Mucosa of descending colon (tissue), 3 donors: ENCODE measurements at regions not wholly inside any gene's neighbourhood (a gene's known extent, or its start where the extent isn't known, plus 50 kb on each side); places are given as distances from the start of the nearest gene placed in this dataset.

Experiments used
- ATAC-seq: fragments of 200-7000 bp; cut with Tn5 transposase; one replicate; pipeline ENCODE4 v1.9.1; 2020; ENCODE audit warnings: mild to moderate bottlenecking, moderate library complexity
- DNase-seq, 3 donors: peaks; one replicate each; pipeline ENCODE4 v3.0.0-alpha.2; 2020
- H3K36me3 ChIP-seq: fragments of 200-600 bp; one replicate; pipeline ENCODE4 v1.8.0; 2021; ENCODE audit warnings: low read depth, mild to moderate bottlenecking
- H3K4me1 ChIP-seq: fragments of 200-600 bp; one replicate; pipeline ENCODE4 v1.8.0; 2021; ENCODE audit warnings: low read depth, mild to moderate bottlenecking
- H3K4me3 ChIP-seq: fragments of 200-600 bp; one replicate; pipeline ENCODE4 v1.8.0; 2021; ENCODE audit warnings: mild to moderate bottlenecking
- H3K9me3 ChIP-seq: fragments of 200-600 bp; one replicate; pipeline ENCODE4 v1.8.0; 2021; ENCODE audit warnings: mild to moderate bottlenecking
- intact Hi-C, 2 donors: fragments of 100-400 bp; cut with DNase I in 1 of 2; cut with micrococcal nuclease in 1 of 2; formaldehyde crosslinking; loops; one replicate each; pipeline versions ENCODE4 v1.11.0 to v1.11.1; 2022; cut with DNase I, micrococcal nuclease
- TF ChIP-seq, protein P1 (sequence below): fragments of 200-600 bp; IDR thresholded peaks from one replicate; pipeline ENCODE4 v1.8.0; 2022; ENCODE audit warnings: antibody characterized with exemption, mild to moderate bottlenecking
- donor health status: DM: no; HTN: no; CAD: no; lungs with moderate emphysema.
- donor health status: DM: no; HTN: no; CAD: no.
- donor health status: DM: no; HTN: yes; CAD: no.

DNA sequence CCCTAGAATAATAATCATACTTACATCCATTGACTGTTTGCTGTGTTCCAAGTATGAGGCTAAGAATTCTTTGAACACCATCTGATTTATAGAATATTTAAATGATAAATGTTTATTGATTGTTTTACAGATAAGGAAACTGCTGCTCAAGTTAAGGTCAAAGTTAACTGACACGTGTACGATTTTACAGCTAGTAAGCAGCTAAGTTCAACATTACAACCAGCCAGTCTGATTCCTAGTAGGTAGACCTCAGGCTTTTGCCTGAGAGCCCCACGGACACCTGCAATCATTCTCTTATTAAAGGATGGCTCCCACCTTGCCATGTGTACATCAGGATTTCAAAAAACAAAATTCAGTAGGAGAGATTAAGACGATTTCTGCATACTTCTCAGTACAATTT, 141.9 kb downstream of the SPRY2 start:
- Histone ChIP-seq H3K36me3 (peaks cover 2% of the 10 kb centered on the region), H3K4me1 (no peaks in the 10 kb centered on the region), H3K9me3 (no peaks in the 10 kb centered on the region), H3K4me3 (no peak overlapping the region)
- no peak for DNase-seq
- no peak for ATAC-seq
- TF ChIP-seq, protein P1, sequence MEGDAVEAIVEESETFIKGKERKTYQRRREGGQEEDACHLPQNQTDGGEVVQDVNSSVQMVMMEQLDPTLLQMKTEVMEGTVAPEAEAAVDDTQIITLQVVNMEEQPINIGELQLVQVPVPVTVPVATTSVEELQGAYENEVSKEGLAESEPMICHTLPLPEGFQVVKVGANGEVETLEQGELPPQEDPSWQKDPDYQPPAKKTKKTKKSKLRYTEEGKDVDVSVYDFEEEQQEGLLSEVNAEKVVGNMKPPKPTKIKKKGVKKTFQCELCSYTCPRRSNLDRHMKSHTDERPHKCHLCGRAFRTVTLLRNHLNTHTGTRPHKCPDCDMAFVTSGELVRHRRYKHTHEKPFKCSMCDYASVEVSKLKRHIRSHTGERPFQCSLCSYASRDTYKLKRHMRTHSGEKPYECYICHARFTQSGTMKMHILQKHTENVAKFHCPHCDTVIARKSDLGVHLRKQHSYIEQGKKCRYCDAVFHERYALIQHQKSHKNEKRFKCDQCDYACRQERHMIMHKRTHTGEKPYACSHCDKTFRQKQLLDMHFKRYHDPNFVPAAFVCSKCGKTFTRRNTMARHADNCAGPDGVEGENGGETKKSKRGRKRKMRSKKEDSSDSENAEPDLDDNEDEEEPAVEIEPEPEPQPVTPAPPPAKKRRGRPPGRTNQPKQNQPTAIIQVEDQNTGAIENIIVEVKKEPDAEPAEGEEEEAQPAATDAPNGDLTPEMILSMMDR = no peak
- intact Hi-C loops = no loop called here

DNA sequence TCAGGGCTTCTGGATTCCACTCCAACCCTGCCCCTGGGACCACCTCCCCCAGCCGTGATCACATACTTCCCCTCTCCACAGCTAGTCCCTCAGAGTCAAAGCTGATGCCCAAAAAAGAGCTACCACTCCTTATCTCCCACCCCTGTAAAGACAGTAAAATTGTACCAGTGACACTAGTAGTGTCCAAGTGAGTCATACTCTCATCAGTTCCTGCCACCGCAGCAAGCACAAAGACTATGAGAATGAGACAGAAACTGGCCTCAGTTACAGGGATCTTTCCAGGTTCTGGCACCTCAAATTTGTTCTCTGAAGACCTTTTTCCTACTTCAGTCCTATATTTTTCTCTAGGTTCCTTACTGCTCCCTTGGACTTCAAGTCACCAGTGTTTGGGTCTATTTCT, 144.2 kb downstream of the SPRY2 start:
- DNase-seq = no peak
- no peak for ATAC-seq

DNA sequence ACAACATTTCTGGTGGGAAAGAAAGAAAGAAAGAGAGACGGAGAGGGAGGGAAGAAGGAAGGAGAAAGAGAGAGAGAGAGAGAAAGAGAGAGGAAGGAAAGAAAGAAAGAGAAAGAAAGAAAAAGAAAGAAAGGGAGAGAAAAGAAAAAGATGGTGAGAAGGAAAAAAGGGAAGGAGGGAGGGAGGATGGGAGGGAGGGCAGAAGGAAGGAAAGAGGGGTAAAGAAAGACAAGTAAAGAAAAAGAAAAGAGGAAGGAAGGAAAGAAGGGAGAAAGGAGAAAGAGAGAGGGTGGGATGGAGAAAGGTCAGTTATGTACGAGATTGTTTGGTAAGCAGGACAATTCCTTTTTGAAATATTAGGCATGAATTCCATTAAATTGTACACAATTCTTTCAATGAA, 145.3 kb downstream of the SPRY2 start:
- Histone ChIP-seq H3K4me3 (no peak overlapping the region), H3K36me3 (peaks cover 2% of the 10 kb centered on the region), H3K4me1 (no peaks in the 10 kb centered on the region), H3K9me3 (no peaks in the 10 kb centered on the region)
- no peak for ATAC-seq
- no peak for DNase-seq
- intact Hi-C loops = no loop called here
- TF ChIP-seq, protein P1 = no peak

More for the DNA sequence above, 144.2 kb downstream of the SPRY2 start:
- intact Hi-C loops = no loop called here
- Histone ChIP-seq H3K4me3 (no peak overlapping the region), H3K4me1 (no peaks in the 10 kb centered on the region), H3K36me3 (peaks cover 2% of the 10 kb centered on the region), H3K9me3 (no peaks in the 10 kb centered on the region)
- TF ChIP-seq, protein P1 = no peak

DNA sequence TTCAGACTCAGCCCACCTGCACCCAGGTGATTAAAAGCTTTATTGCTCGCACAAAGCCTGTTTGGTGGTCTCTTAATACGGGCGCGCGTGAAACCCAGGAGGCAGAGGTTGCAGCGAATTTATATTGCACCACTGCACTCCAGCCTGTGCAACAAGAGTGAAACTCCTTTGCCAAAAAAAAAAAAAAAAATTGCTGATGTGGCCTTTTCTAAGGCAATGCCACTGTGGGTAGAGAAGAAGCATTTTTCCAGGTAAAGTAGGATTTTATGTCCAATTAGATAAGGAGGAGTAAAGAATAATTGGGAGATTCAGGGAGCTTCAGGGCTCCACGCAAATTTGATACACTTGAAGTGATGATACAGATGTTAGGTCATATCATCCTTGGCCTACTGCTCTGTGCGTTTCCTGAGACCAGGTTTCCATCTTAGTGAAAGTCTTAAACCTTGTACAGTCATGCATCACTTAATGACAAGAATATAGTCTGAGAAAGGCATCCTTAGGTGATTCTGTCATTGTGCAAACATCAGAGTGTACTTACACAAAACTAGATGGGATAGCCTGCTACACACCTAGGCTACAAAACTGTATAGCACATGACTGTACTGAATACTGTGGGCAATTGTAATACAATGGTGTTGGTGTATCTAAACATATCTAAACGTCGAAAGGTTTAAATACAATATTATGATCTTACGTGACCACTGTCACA, 150.9 kb downstream of the SPRY2 start:
- intact Hi-C loops = no loop called here
- H3K4me3 ChIP-seq = no peak overlapping the region
- H3K9me3 ChIP-seq = no peaks in the 10 kb centered on the region
- TF ChIP-seq, protein P1 = no peak
- ATAC-seq (no peak), DNase-seq (no peak)
- H3K36me3 ChIP-seq = no peaks in the 10 kb centered on the region
- no peaks in the 10 kb centered on the region for H3K4me1 ChIP-seq

DNA sequence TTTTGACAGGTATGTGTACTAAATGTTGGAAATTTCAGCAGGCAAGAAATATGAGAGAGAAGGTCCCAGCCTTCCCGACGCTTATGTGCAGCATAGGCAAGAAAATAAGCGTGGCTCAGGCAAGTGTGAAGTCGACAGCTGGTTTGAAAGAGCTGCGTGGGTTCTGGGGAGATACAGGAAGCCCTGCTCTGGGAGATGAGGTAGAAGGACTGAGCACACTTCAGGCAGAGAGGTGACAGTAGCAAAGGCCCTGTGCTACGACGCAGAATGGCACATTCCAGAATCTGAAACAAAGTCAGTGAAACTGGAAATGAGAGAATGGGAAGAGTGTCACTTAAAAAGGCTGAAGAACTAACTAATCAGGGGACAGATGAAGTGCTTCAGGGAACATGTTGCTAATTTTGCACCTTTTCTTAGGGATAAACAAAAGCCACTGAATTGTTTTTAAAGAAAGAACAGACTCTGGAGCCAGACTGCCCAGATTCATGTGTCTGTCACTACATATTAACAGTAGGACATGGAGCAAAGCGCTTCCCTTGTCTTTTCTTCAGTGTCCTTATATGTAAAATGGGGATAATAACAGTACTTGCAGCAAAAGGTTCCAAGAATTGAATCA, 160.1 kb downstream of the SPRY2 start:
- Histone ChIP-seq H3K9me3 (no peaks in the 10 kb centered on the region), H3K4me3 (no peak overlapping the region), H3K36me3 (no peaks in the 10 kb centered on the region), H3K4me1 (no peaks in the 10 kb centered on the region)
- TF ChIP-seq, protein P1 = no peak
- ATAC-seq = no peak
- intact Hi-C loops = no loop called here
- no peak for DNase-seq
